GM20000 (cell line): ENCODE measurements at regions not wholly inside any gene's neighbourhood (a gene's known extent, or its start where the extent isn't known, plus 50 kb on each side); places are given as distances from the start of the nearest gene placed in this dataset.

Source experiments
- DNase-seq: peaks from one replicate; pipeline ENCODE4 v3.0.0; 2012; ENCODE audit warnings: low spot score
- TF ChIP-seq, protein P1 (sequence below): IDR thresholded peaks from 2 replicates; pipeline ENCODE4 v1.5.1; 2012; ENCODE audit warnings: mild to moderate bottlenecking, control low read depth; ENCODE audit errors: extremely low read depth, missing control alignments

DNA sequence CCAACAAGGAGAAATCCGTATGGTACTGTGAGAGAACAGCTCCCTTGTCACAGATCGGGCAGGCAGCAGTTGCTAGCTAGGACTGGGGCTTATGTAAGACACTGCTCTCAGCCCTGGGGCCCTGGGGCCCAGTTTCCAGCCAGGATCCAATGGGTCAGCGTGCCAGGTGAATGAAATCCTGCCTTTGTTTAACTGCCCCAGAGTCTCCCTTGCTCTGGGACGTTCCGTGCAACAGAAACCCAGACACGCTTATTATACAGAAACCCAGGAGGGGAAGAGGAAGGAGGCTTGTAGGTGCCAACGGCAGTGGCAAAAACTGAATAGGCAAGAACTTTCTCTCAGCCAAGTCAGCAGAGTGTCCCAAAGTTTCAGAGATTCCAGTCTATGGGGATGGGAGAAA is 110.6 kb downstream of the DIO2 start:
- TF ChIP-seq, protein P1, sequence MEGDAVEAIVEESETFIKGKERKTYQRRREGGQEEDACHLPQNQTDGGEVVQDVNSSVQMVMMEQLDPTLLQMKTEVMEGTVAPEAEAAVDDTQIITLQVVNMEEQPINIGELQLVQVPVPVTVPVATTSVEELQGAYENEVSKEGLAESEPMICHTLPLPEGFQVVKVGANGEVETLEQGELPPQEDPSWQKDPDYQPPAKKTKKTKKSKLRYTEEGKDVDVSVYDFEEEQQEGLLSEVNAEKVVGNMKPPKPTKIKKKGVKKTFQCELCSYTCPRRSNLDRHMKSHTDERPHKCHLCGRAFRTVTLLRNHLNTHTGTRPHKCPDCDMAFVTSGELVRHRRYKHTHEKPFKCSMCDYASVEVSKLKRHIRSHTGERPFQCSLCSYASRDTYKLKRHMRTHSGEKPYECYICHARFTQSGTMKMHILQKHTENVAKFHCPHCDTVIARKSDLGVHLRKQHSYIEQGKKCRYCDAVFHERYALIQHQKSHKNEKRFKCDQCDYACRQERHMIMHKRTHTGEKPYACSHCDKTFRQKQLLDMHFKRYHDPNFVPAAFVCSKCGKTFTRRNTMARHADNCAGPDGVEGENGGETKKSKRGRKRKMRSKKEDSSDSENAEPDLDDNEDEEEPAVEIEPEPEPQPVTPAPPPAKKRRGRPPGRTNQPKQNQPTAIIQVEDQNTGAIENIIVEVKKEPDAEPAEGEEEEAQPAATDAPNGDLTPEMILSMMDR: no peak
- no peak for DNase-seq

DNA sequence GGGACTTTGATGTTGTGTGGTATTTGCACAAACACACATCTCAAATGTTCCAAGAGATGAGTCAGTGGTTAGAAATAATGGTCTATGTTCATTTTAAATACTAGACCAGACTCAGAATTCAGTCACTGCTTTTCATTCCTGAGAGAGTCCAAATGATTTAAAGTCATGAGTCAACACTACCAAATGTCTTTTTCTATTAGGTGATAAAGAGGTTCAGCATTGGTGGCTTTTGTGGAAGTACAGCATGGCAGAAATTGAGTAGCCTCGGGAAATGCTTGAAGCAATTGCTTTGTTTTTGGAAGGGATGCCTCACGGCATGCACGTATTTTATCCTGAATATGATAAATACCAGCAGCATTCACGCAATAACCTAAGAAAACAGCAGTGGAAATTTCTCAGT is 115.7 kb downstream of the DIO2 start:
- TF ChIP-seq, protein P1: no peak
- no peak for DNase-seq

DNA sequence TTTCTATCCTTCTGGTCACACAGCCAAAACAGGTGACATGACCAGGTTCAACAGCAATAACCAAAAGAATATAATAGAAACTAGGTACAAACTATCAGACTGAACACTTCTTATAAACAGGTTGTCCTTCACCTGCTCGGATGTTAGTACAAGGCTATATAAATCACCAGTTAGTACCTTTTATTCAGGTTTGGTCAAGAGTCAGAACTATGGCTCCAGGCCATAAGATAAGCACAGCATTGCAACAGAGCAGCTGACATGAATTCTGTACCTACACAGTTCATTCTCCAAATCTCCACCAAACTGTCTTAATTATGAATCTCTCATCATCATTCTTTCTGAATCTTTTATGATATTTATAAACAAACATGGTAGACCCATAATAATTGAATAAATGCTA is 123.9 kb downstream of the DIO2 start:
- DNase-seq: no peak
- TF ChIP-seq, protein P1: no peak

DNA sequence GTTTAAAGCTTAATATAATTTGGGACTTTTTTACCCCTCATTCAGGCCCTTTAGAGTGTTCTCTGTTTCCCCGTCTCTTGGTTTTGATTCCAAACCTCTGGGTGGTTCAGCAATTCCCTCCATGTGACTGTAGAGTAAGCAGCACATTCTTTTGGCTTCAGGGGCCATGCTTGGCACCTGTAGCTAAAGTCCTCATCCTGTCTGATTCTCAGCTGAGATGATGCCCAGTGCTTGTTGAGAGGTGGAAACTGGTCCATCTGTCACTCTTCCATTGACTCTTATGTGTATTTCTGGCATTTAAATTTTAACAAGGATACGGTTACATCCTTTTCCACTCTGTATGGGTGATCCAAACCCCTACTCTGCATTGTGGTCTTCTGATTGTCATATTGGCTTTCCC is 127.1 kb downstream of the DIO2 start:
- TF ChIP-seq, protein P1: no peak
- no peak for DNase-seq

DNA sequence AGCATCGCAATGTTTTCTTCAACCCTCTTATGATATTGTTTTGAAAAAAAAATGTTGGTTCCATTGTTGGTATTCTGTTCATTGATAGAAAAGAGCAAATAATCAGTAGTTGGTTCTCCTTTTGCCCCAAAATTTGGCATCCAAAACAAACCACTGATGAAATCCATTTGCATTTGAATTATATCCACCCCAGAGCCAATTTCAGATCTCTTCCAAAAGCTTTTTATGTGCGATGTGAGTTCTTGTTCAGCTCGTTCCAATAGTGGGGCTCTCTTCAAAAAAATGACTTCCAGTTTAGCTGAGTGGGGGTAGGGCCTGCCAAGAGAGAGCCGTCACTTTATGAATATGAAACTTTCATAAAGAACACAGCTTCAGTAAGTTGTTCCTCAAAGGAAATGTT is 130.7 kb downstream of the DIO2 start:
- TF ChIP-seq, protein P1: no peak
- no peak for DNase-seq

DNA sequence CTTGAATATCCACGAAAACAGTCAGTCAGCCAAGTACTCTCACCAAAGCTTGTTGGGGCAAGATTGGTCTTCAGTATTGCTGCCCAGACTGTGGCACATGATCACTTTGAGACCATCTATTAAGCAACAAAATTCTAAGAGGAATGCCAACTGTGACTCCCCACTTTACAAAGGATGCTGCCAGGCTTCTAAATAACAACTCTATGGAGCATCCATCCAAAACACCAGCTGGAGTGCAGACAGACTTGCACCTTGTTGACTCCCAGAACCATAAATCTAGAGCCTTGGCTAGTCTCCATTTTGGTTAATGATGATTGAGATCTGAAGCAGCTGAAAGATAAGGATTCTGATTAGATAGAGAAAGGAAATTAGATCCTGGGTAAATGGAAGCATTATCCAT is 132.8 kb downstream of the DIO2 start:
- no peak for DNase-seq
- TF ChIP-seq, protein P1: no peak

DNA sequence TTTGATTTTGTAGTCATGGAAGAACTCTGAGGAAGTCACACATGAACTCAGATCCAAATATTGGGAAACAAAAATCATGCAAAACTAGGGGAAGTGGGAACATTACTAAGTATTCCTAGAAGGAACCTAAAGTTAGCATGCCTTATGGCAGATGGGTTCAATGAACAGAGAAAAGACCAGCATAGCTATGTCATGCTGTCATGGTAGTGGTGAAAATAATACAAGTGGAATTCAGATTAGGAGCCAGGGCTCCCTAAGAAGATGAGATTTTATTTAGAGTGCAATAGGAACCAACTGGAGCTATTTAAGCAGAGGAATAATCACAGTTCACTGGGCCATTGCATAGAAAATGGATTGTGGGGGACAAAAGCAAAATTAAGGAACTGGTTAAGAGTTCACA is 134.0 kb downstream of the DIO2 start:
- TF ChIP-seq, protein P1: no peak
- DNase-seq: no peak
